Inflammatory macrophage treated with lipopolysaccharide for 1 hour (primary cell): ENCODE measurements at regions not wholly inside any gene's neighbourhood (a gene's known extent, or its start where the extent isn't known, plus 50 kb on each side); places are given as distances from the start of the nearest gene placed in this dataset.
A peak's percentile ranks its signal among the peaks of the same experiment; 100 is the strongest.

Experiments used
- DNase-seq, 2 donors: peaks; one replicate each; pipeline ENCODE4 v3.0.0-alpha.2; 2020 to 2022

DNA sequence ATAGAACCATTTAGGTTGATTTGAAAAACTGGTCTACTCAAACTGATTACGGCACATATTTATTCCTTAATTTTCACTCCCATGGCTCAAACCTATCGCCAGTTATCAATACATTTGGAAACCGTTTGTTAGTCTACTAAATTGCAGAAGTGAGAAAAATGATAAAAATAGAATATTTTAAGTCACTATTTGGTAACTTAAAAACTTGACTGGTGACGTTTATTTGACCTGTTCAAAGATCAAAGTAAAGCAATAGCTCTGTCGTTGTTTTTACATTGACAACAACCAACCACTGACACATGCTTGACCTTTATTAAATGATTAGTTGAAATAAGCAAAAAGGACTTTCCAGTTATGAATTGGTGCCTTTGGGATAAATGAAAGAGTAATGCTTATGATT is 402.9 kb upstream of the MAP3K7 start:
- no peak for DNase-seq

DNA sequence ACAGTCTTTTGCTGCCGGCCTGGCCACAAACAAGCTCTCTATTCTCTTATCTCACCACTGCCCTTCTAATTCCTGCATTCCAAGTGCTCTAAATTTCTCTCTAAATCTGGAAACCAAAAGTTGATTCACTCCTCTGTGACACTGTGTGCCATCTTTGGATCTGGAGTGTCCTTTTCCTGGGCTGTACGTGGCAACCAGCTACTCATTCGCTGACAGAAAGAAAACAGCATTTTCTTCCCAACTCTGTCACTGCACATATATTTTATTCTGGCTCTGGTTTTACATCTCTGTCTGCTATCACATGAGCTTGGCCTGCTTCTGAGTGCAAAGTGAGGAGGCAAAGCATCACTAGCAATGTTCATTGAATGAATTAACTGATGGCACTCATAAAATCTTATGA is 397.2 kb upstream of the MAP3K7 start:
- no peak for DNase-seq

DNA sequence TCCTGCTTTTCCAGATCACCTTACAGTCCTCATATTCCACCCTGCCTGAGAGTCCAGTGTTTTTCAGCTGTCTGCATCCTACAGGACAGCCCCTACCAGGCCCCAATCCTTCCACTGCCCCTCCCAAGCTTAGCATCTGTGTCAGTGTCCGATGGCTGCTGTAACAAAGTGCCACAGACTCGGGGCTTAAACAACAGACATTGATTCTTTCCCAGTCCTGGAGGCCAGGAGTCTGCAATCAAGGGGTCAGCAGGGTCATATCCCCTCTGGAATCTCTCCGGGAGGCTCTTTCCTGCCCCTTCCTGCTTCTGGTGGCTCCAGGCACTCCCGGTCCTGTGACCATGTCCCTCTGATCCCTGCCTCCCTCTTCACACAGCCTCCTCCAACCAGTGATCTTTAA is 396.6 kb upstream of the MAP3K7 start:
- no peak for DNase-seq

DNA sequence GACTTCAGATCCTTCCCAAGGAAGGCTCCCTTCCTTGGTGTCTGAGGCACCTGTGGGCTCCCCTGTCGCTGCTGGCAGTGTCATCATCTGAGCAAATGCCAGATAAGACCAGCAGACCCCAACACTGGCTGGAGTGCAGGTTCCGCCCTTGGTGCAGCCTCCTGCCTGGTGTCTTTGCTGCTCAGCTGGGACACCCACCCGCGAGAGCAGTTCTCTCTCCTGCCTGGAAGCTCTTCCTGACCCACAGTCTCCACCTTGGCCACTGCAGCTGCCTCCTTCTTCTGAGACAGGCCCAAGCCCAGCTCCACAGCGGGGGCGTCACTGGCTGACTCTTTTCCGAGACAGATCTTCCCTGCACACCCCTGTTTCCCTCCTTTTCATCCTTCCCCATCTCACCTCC is 395.7 kb upstream of the MAP3K7 start:
- DNase-seq = no peak

DNA sequence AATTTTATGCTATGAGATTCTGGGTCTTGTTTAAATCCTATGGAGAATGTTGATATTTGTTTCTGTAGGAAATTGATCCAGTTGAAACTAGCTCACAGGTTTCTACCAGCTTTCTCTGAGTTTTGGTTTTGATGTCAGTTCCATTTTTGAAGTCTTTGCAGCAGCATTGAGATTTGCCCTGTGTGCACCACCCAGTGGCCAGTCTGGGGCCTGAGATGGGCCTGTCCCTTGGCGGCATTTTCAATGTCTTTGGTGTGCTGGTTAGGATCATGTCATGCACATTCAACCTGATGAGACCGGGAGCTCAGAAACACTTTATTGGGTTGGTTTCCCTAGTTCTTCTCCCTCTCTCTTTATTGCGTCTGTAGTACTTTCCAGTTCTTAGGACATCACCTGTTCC is 395.2 kb upstream of the MAP3K7 start:
- DNase-seq = no peak

DNA sequence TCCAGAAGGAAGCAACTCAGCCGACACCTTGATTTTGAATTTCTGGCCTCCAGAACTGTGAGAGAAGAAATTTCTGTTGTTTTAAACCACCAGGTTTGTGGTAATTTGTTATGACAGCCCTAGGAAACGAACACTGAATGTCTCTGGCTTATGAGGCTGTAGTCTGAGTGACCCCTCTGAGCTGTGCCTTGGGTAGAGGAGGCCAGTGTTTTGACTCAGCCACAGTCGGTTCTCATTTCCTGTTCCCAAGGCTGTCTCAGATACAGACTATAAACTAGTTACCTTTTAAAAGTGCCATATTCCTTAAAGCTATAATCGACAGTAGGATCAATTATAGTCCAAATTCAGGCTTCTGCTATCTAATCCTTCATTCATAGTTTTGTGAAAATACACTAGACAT is 391.2 kb upstream of the MAP3K7 start:
- DNase-seq = no peak

DNA sequence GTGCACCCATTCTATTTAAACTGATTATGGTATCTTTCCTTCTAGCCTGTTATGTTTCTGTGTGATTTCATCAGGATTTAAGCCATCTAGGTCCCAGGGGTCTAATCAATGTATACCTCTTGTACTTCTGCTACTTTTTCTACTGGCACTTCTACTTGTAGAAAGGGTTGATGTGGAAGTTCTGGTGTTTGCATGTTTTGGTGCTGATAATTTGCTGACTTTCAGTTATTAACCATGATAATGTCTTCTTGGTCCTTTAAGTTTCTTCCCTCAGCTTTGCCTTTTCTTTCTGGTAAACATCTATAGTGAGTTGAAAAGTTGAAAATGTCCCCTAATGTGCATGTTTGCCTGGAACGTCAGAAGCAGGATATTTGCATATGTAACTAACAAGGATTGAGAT is 390.6 kb upstream of the MAP3K7 start:
- DNase-seq = no peak

DNA sequence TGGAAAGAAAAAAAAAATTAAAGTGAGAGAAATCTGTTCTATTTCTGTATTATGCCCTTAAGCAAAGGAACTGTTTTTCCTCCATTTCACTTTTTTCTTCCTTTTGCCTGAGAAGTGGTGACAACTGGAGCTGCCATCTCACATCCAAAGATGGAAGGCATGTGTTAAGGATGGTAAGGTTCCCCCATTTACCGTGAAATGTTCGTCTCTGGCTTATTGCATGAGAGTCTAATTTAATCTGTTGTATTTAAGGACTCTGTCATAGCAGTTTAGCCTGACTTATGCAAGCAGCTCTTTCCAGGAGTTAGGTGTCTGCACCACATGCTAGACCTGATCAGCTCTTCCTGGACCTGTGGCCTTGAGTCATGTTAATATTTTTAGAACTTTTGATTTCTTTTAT is 389.5 kb upstream of the MAP3K7 start:
- no peak for DNase-seq

DNA sequence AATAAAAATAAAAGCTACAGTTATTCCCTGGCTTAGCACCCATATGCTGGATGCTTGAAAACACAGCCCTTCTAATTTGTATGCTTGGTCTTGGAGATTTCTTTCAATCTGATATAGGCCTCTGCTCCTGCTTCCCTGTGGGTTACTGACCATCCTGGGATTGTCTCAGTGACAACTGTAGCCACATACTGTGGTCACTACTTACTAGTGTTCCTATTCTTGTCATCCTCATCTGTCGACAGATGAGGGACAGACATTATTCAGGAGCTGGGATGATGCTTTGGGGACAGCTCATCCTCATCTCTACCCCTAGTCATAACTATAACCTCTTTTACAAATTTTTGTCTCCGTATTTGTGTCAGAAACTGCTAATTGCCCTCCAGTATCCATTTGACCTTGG is 388.9 kb upstream of the MAP3K7 start:
- DNase-seq = no peak

DNA sequence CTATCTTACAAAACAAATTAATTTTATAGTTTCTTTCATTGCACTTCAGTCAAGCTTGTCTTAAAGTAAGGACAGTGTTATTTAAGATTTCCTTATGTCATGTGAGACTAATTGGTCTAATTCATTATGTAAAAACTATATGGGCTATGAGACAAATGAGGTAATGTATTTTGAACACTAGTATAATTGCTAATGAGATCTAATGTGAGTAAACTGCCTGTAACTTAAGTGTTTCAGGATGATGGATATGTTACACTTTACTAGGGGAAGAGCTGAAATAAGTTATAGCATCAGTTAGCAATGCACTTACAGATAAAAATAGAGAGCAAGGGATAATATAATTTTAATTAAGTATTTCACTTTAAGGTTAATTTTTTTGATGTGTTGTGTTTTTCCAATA is 386.3 kb upstream of the MAP3K7 start:
- DNase-seq = no peak

DNA sequence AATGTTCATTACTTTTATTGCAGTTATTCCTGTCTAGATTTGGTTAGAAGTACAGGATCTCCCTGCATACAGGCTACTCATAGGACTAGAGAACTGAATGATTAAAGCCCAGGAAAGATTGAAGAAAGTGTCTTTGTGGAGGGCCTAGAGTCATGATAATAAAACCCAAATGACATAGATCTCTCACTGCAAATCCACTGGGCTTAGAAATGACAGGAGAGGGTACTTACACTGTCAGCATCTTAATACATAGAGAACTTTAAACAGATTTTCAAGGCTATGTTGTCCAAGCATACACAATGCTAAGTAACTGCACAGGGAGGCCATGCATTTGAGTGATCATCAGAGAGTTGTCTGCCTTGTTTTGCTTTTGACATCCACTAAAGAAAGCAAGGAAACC is 383.8 kb upstream of the MAP3K7 start:
- DNase-seq = no peak

DNA sequence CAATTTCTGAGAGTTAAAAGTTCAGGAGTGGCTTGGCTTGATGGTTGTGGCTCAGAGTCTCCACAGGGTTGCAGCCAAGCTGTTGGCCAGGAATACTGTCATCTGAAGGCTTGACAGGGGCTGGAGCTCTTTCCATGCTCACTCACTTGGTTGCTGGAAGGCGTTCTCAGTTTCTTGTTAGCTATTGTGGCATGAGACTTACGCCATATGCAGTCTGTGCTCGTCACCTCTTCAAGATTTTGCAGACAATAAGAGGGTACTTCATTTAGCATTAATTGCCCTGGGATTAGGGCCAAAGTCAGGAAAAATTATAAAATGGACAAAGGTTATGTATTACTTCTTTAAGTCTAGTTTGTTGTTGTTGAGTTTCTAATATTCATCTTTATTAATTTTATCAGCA is 380.6 kb upstream of the MAP3K7 start:
- DNase-seq = no peak

DNA sequence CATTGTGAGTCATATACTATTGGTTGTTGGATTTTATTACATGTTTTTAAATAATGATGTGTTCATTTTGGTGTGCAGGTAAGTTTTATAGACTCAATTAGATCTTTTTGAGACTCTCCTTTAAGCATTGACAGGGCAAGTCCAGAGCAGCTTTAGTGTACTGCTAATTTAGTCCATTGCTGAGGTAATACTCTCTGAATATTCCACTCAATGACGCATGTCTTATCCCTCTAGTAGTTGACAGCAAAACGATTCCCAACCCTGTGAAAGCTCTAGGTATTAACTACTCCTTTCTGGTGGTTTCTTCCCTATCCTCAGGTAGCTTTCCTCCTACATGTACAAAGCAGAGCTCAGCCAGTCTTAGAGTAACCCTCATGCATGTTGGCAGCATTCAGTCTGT is 373.5 kb upstream of the MAP3K7 start:
- DNase-seq = no peak

DNA sequence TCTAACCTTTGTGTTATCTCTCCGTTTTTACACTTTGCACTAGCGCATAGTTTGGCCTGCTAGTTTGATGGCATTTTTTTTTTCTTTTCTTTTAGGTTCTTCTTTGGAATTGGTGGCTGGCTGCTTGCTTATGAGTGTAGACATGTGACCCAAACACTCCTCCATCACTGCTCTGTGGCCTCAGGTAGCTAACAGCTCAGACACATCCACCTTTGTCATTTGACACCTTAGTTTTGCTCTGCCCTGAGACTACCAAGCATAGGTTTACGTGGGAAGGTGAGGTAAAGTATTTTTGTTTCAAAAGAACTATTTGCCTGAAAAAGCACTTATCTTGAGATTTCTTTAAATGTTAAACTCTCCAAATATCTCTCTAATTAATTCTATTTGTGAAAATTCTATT is 368.4 kb upstream of the MAP3K7 start:
- no peak for DNase-seq

DNA sequence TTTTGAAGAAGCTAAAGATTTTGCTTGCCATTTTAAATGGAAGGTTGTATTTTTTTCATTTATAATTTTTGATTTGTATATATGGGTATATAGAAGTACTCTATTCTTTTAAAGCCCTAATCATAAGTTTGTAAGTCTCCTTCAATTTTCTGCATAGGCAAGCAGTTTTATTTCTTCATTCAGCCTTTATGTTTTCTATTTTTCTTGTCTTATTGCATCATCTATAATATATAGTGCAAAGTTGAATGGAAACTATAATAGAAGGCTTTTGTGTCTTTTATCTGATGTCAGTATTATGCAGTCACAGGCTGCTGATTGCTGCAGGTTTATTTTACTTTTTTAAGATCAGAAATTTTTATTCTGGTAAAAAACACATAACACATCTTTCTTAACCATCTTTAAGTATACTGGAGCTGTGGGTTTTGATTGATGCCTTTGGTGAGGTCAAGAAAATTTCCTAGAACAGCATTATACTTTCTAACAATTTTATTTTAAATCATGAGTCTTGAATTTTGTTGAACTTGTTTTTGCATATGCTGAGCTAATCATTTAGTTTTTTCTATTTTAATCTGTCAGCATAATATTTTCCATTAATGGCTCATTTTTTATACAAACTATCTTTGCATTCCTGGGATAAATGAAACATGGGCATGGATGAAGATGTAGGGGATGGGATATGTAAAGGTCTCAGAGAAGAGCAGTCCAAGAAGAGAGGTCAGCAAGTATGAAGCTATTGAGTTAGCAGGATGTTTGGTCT is 366.7 kb upstream of the MAP3K7 start:
- no peak for DNase-seq

DNA sequence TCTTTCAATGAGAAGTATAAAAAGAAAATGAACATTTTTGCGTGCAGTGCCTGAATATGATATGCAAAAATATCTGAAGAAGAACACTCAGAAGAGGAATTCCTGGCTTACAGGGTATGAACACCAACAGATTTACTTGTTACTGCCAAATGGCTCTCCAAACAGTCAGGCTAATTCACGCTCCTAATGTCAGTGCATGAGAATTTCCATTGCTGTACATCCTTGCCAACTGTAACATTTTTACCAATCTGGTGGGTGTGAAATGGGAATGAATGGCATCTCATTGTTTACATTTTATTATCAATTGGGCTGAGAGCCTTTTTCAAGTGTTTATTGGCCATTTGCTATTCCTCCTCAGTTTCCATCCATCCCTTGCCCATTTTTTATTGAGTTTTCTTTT is 365.3 kb upstream of the MAP3K7 start:
- DNase-seq = no peak

DNA sequence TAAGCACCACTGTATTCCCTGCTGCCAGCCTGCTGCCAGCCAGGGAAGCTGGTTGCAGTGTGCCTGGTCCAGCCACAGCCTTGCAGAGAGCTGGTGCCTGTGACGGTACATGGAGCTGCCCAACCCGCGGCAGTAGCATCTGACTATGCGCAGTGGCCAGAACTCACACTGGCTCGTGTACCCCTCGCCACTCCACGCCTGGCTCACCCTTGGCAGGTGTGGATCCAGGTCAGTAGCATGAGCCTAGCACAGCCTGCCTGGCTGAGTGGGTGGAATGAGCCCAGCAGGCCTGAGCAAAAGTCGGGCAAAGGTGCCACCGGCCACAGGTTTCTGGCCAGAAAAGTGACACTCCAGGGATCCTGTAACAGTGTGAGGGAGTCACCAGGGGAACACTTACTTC is 361.7 kb upstream of the MAP3K7 start:
- DNase-seq = no peak

DNA sequence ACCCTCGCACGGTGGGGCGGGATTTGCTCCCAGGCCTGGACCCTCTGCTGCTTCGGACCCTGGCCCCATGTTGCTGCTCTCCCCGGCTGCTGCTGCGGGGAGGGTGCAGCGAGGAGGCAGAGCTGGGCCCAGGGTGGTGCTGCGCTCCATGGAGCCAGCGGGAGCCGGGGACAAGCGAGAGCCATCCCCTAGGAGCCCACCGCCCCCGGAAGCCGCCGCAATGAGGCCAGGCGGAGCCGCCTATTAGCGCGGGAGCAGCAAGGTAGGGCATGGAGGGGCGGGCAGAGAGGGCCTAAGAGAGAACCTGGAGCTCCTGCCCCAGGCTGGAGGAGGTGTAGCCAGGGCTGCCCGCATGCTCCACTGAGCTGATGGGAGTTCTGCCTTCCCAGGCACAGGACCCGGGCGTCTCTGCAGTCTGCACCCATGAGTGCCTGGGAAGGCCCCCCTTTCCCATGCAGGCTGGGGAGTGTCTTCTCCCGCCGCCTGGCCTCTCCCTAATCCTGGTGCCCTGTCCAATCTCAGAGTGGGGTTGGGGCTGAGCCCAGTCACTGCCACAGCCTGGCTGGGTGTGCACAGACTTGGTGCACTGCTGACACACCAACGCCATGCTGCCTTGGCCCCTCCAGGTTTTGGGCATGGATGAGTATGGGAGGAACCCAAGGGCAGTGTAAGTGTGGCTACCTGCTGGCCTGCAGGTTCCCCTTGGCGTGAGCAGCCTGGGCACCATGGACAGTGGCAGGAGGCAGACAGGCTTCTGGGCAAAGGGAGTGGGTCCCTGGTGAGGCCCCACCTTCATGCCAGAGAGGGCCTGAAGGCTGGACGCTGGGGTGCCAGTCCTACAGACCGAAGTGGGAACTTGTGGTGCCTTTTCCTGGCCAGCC is 360.6 kb upstream of the MAP3K7 start:
- no peak for DNase-seq

DNA sequence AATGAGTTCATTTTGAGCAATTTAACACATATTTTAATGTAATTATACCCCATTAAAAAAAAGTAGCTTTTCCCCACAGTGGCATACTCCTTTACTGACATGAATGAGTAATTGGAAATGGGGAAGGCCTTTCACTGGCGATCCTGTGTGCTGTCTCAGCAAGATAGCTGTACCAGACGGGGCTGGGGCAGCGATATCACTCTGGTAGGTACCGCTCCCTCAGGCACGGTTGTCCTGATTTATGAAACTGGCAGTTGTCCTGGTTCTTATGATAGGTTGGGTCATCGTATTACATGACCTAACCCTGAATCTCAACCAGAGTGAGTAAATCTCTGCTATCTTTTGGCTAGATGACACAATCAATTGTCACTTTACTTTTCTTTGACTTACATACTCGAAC is 355.0 kb upstream of the MAP3K7 start:
- no peak for DNase-seq

DNA sequence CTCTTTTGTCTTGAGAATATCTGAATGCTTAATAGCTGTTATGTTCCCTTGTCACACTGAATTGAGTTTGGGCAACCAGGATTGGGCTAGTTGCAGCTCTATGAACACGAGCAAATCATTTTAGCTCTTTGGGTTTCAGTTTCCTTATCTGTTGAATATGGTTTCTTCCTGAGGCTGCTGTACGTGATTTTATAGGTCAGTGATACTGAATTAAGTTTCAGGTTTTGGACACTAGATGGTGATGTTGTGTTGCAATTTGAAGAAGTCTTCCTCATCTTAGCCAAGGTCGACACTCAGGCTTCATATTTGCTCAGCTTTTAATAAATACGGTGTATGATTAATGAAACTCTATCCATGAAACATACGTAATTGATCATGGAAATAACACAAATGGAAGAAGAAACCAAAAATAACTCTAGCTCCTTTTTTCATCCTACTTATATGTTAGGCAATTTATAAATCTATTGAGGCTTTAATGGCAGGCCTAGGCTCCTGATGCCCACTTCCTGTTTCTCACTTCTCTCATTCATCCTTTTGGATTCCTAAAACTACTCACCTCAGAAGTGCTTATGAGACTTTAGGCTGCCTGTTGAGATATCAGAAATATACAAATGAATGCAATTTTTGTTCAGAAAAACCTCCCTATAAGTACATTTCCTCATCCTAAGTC is 354.1 kb upstream of the MAP3K7 start:
- DNase-seq = peak; percentile 48 to 50

DNA sequence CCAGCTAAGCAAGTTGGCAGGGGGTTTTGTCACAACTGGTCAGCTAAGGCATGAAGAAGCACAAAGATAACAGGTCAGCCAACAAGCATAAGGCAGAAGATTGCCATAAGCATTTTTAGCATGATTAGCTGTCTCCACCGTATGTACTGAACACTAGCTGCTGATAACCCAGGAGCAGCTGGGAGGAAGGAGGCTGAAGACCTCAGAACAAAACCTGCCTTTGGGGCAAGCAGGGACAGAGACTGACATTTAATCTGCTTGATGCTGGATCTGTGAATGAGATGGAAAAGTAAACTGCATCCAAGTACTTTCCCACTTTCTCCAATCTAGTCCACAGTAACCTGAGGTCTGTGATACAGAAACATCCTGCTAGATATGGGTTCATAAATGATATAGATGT is 353.0 kb upstream of the MAP3K7 start:
- no peak for DNase-seq

DNA sequence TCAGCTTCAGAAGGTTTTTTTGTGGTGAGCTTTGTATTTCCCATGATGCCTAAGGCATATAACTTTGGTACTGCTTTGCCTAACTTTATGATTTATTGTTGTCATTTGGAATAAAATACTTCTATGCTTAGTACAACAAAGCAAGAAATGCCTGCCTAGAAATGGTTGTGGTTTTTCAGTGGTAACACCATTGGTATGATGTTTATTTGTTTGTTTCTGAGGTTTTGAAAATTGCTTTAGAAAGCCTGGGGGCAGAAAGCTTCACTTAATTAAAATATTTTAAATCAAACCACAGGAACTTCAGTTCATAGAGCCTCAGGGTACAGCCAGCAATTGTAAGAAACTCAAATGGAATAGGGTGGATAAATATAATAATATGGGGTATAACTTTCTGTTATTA is 351.2 kb upstream of the MAP3K7 start:
- no peak for DNase-seq

DNA sequence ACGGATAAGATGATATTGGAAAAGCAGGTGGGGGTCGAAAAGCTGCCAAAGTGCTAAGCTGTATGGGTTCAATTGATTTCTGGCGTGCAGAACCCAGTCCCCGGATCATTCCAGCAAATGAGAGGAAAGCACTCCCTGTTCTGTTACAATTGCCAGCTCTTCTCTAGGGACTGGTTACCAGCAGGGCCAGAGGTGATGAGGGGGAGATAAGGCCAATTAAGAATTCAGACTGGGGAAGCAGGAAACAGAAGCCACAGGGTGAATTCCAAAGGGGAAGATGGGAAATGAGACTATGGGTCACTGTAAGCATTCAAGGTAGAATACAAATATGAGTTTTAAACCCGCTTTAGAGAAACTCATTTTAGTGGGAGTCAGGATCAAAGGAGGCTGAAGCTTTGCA is 349.4 kb upstream of the MAP3K7 start:
- DNase-seq = no peak

DNA sequence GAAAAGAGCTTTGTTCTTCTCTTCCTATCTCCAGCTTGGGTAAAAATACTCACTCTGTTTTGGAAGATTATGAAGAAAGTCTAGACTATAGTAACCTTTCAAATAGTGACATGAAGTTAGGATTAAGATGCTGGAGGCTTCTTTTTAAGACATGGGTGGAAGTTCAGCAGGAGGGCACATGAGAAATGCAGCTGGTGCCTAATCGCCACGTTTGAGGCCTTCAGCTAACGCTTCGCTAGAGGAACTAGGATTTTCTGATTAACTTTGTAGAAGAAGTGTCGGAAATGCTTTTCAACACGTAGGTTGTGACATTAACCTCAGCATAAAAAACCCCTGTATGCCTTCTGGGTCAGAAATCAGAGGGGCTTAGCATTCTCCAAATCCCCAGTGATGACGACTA is 348.1 kb upstream of the MAP3K7 start:
- DNase-seq = no peak
